SW480 (cell line): ENCODE measurements at regions not wholly inside any gene's neighbourhood (a gene's known extent, or its start where the extent isn't known, plus 50 kb on each side); places are given as distances from the start of the nearest gene placed in this dataset.
"Not testable (repeated sequence)": the region's sequence is repeated elsewhere in the genome, so short reads cannot be mapped to it uniquely, and the experiment has no call there.

Experiments used
- DNase-seq: peaks from one replicate; pipeline ENCODE4 v3.0.0-alpha.2; 2016; ENCODE audit warnings: low spot score

- DNase-seq = no peak
These were observed 176.4 kb downstream of the TFAP2B start for GRCh38 chr6:50995036-50995435.

- DNase-seq = no peak
These were observed 180.2 kb downstream of the TFAP2B start for GRCh38 chr6:50998905-50999304.

GRCh38 chr6:51001399-51001798 lies 182.7 kb downstream of the TFAP2B start:
- DNase-seq = no peak

GRCh38 chr6:51004380-51004779 lies 185.7 kb downstream of the TFAP2B start:
- no peak for DNase-seq

- no peak for DNase-seq
These were observed 187.1 kb downstream of the TFAP2B start for GRCh38 chr6:51005779-51006178.

GRCh38 chr6:51007237-51007636 lies 188.6 kb downstream of the TFAP2B start:
- DNase-seq = no peak

GRCh38 chr6:51008693-51009092 lies 190.0 kb downstream of the TFAP2B start:
- DNase-seq = not testable (repeated sequence)

- no peak for DNase-seq
These were observed 194.7 kb downstream of the TFAP2B start for GRCh38 chr6:51013376-51013775.

- no peak for DNase-seq
These were observed 196.7 kb downstream of the TFAP2B start for GRCh38 chr6:51015394-51015793.

GRCh38 chr6:51016489-51016888 lies 197.8 kb downstream of the TFAP2B start:
- DNase-seq = no peak

GRCh38 chr6:51019806-51020205 lies 201.1 kb downstream of the TFAP2B start:
- no peak for DNase-seq

GRCh38 chr6:51021171-51021570 lies 202.5 kb downstream of the TFAP2B start:
- DNase-seq = no peak

- no peak for DNase-seq
These were observed 205.5 kb downstream of the TFAP2B start for GRCh38 chr6:51024126-51024525.

- no peak for DNase-seq
These were observed 206.6 kb downstream of the TFAP2B start for GRCh38 chr6:51025082-51025777.

GRCh38 chr6:51027283-51028065 lies 208.8 kb downstream of the TFAP2B start:
- DNase-seq = no peak

- DNase-seq = no peak
These were observed 209.6 kb downstream of the TFAP2B start for GRCh38 chr6:51028276-51028675.

GRCh38 chr6:51029561-51029960 lies 210.9 kb downstream of the TFAP2B start:
- no peak for DNase-seq

GRCh38 chr6:51045548-51045947 lies 226.9 kb downstream of the TFAP2B start:
- DNase-seq = no peak

- DNase-seq = no peak
These were observed 230.8 kb downstream of the TFAP2B start for GRCh38 chr6:51049288-51049982.

GRCh38 chr6:51049983-51050877 lies 231.6 kb downstream of the TFAP2B start:
- no peak for DNase-seq

- DNase-seq = not testable (repeated sequence)
These were observed 234.0 kb downstream of the TFAP2B start for GRCh38 chr6:51052716-51053115.

GRCh38 chr6:51055316-51055715 lies 236.6 kb downstream of the TFAP2B start:
- DNase-seq = not testable (repeated sequence)
